ENCODE measurements at regions not wholly inside any gene's neighbourhood (a gene's known extent, or its start where the extent isn't known, plus 50 kb on each side); places are given as distances from the start of the nearest gene placed in this dataset.
"Not testable (repeated sequence)": the region's sequence is repeated elsewhere in the genome, so short reads cannot be mapped to it uniquely, and the experiment has no call there.

- no peak for DNase-seq (ENCODE audit: low spot score)
Measured at GRCh38 chr5:96203761-96204160, 229.3 kb downstream of the PCSK1 start.

- DNase-seq (ENCODE audit: low spot score) = no peak
Measured at GRCh38 chr5:96201503-96201902, 231.5 kb downstream of the PCSK1 start.

- DNase-seq (ENCODE audit: low spot score) = no peak
Measured at GRCh38 chr5:96200641-96201040, 232.4 kb downstream of the PCSK1 start.

GRCh38 chr5:96199713-96200183, 233.3 kb downstream of the PCSK1 start:
- DNase-seq (ENCODE audit: low spot score) = no peak

- no peak for DNase-seq (ENCODE audit: low spot score)
Measured at GRCh38 chr5:96198356-96199058, 234.5 kb downstream of the PCSK1 start.

GRCh38 chr5:96197767-96198166, 235.3 kb downstream of the PCSK1 start:
- not testable (repeated sequence) for DNase-seq (ENCODE audit: low spot score)

- no peak for DNase-seq (ENCODE audit: low spot score)
Measured at GRCh38 chr5:96197347-96197746, 235.7 kb upstream of the ELL2 start.

GRCh38 chr5:96196890-96197289, 235.2 kb upstream of the ELL2 start:
- DNase-seq (ENCODE audit: low spot score) = no peak

GRCh38 chr5:96196407-96196806, 234.8 kb upstream of the ELL2 start:
- DNase-seq (ENCODE audit: low spot score) = no peak

GRCh38 chr5:96195123-96195522, 233.5 kb upstream of the ELL2 start:
- DNase-seq (ENCODE audit: low spot score) = no peak

- no peak for DNase-seq (ENCODE audit: low spot score)
Measured at GRCh38 chr5:96194593-96194992, 232.9 kb upstream of the ELL2 start.

GRCh38 chr5:96193946-96194345, 232.3 kb upstream of the ELL2 start:
- no peak for DNase-seq (ENCODE audit: low spot score)

- DNase-seq (ENCODE audit: low spot score) = no peak
Measured at GRCh38 chr5:96189987-96190386, 228.3 kb upstream of the ELL2 start.

GRCh38 chr5:96189028-96189826, 227.6 kb upstream of the ELL2 start:
- no peak for DNase-seq (ENCODE audit: low spot score)

GRCh38 chr5:96187309-96188027, 225.8 kb upstream of the ELL2 start:
- no peak for DNase-seq (ENCODE audit: low spot score)

- not testable (repeated sequence) for DNase-seq (ENCODE audit: low spot score)
Measured at GRCh38 chr5:96184510-96184909, 222.9 kb upstream of the ELL2 start.

- DNase-seq (ENCODE audit: low spot score) = no peak
Measured at GRCh38 chr5:96180684-96181435, 219.2 kb upstream of the ELL2 start.

GRCh38 chr5:96177303-96177869, 215.7 kb upstream of the ELL2 start:
- DNase-seq (ENCODE audit: low spot score) = no peak

- DNase-seq (ENCODE audit: low spot score) = no peak
Measured at GRCh38 chr5:96176022-96176421, 214.4 kb upstream of the ELL2 start.

GRCh38 chr5:96175090-96175489, 213.4 kb upstream of the ELL2 start:
- DNase-seq (ENCODE audit: low spot score) = no peak

- DNase-seq (ENCODE audit: low spot score) = no peak
Measured at GRCh38 chr5:96173366-96173765, 211.7 kb upstream of the ELL2 start.

GRCh38 chr5:96172436-96172835, 210.8 kb upstream of the ELL2 start:
- DNase-seq (ENCODE audit: low spot score) = no peak

Data from left forelimb (tissue), 1 donor.